HepG2 (cell line): ENCODE measurements at regions not wholly inside any gene's neighbourhood (a gene's known extent, or its start where the extent isn't known, plus 50 kb on each side); places are given as distances from the start of the nearest gene placed in this dataset.

Source experiments
- ATAC-seq: fragments of 200-7000 bp; cut with Tn5 transposase; 3 replicates; pipeline ENCODE4 v1.9.1; 2020; ENCODE audit warnings: mild to moderate bottlenecking, moderate library complexity
- BruUV-seq: library from RNA; stranded (reverse); fragments of 400-500 nt; replicated peaks from 2 replicates; lab custom pipeline; 2021; lab: Mats Ljungman, UMichigan
- CTCF ChIA-PET: fragments of 300-600 bp; formaldehyde crosslinking; extraction: SDS; loops from one replicate; lab custom pipeline; 2021; ENCODE audit warnings: low total read pairs, inconsistent platforms, low intra/inter-chr PET ratio; lab: Yijun Ruan, JAX
- POLR2A ChIA-PET: fragments of 350-600 bp; sonication (Branson Sonifier 250); formaldehyde crosslinking; loops from one replicate; lab custom pipeline; 2020; ENCODE audit warnings: antibody characterized with exemption, inconsistent platforms; lab: Yijun Ruan, JAX
- DNase-seq: peaks from one replicate; pipeline ENCODE4 v3.0.0-alpha.2; 2015; ENCODE audit warnings: low spot score
- FAIRE-seq: peaks from 3 replicates; lab custom pipeline; 2011; peaks lifted over from hg19 to GRCh38; lab: Jason Lieb, UNC
- H2AFZ ChIP-seq: one replicate; pipeline ENCODE4 v1.6.1; 2011; ENCODE audit warnings: low read length, inconsistent platforms
- H3K27ac ChIP-seq: fragments of 300-600 bp; 3 replicates; pipeline ENCODE4 v1.8.0; 2011; ENCODE audit warnings: mixed run types, mild to moderate bottlenecking, mixed read lengths, low read length, inconsistent platforms; ENCODE audit not compliant: insufficient read depth; ENCODE audit errors: extremely low read length
- H3K27me3 ChIP-seq, 2 experiments: fragments of 200-600 bp in 1 of 2; 2 replicates in 1 of 2; 3 replicates in 1 of 2; pipeline versions ENCODE4 v1.6.0 to v1.8.0; 2011; ENCODE audit warnings: low read length in 2 of 2, mild to moderate bottlenecking in 2 of 2, moderate library complexity in 2 of 2, inconsistent platforms in 1 of 2; ENCODE audit not compliant: insufficient read depth in 2 of 2, control insufficient read depth in 1 of 2
- H3K36me3 ChIP-seq, 2 experiments: fragments of 200-600 bp in 1 of 2; replicated peaks in 1 of 2; 2 replicates in 1 of 2; 3 replicates in 1 of 2; pipeline versions ENCODE4 v1.5.1 to v1.8.0; 2011; ENCODE audit warnings: low read length in 2 of 2, inconsistent platforms in 1 of 2; ENCODE audit not compliant: insufficient read depth in 2 of 2, control insufficient read depth in 1 of 2
- H3K4me1 ChIP-seq: 2 replicates; pipeline ENCODE4 v1.5.1; 2012; ENCODE audit warnings: low read length, inconsistent platforms; ENCODE audit not compliant: insufficient read depth
- H3K4me2 ChIP-seq: 2 replicates; pipeline ENCODE4 v1.6.0; 2011; ENCODE audit warnings: low read depth, low read length, inconsistent platforms
- H3K4me3 ChIP-seq, 3 experiments: fragments of 200-600 bp in 1 of 3; sonication (generic), shearing (Covaris generic) in 1 of 3; replicated peaks in 1 of 3; 2 replicates each; pipeline ENCODE4 v1.5.1; 2011 to 2016; ENCODE audit warnings: low read length in 3 of 3, inconsistent platforms in 2 of 3, low read depth in 2 of 3, mild to moderate bottlenecking in 2 of 3, control low read depth in 1 of 3, mixed read lengths in 1 of 3; ENCODE audit not compliant: insufficient read depth in 1 of 3
- H3K79me2 ChIP-seq: one replicate; pipeline ENCODE4 v1.6.1; 2011; ENCODE audit warnings: low read length, inconsistent platforms; ENCODE audit not compliant: insufficient read depth
- H3K9ac ChIP-seq: 2 replicates; pipeline ENCODE4 v1.6.0; 2011; ENCODE audit warnings: mild to moderate bottlenecking, low read depth, low read length, inconsistent platforms; ENCODE audit not compliant: insufficient read depth
- H3K9me3 ChIP-seq: 2 replicates; pipeline ENCODE4 v1.5.1; 2012; ENCODE audit warnings: mild to moderate bottlenecking, low read length
- H4K20me1 ChIP-seq: 2 replicates; pipeline ENCODE4 v1.6.0; 2011; ENCODE audit warnings: inconsistent platforms, mild to moderate bottlenecking, low read length, moderate library complexity; ENCODE audit not compliant: insufficient read depth
- CCDC6 ChIP-seq: sonication (generic); formaldehyde crosslinking; IDR thresholded peaks from 2 replicates; pipeline ENCODE4 v1.8.1; 2022; ENCODE audit warnings: mild to moderate bottlenecking, missing genetic modification reagents, moderate library complexity
- FOSL2 ChIP-seq: sonication (generic); formaldehyde crosslinking; IDR thresholded peaks from 2 replicates; pipeline ENCODE4 v1.4.0; 2020; ENCODE audit warnings: missing genetic modification reagents
- KLF9 ChIP-seq: IDR thresholded peaks from 2 replicates; pipeline ENCODE4 v1.6.1; 2016; ENCODE audit warnings: low read depth
- MTA3 ChIP-seq: sonication (generic); formaldehyde crosslinking; IDR thresholded peaks from 2 replicates; pipeline ENCODE4 v1.4.0; 2020; ENCODE audit warnings: missing genetic modification reagents
- RCOR2 ChIP-seq: IDR thresholded peaks from 2 replicates; pipeline ENCODE4 v1.6.1; 2016; ENCODE audit warnings: missing biosample characterization, missing genetic modification reagents
- SATB2 ChIP-seq: sonication (generic); formaldehyde crosslinking; IDR thresholded peaks from 2 replicates; pipeline ENCODE4 v1.5.0; 2020; ENCODE audit warnings: missing genetic modification reagents
- WIZ ChIP-seq: sonication (generic); formaldehyde crosslinking; IDR thresholded peaks from 2 replicates; pipeline ENCODE4 v1.5.1; 2020; ENCODE audit warnings: mild to moderate bottlenecking, missing genetic modification reagents
- ZMYM2 ChIP-seq: sonication (generic); formaldehyde crosslinking; IDR thresholded peaks from 2 replicates; pipeline ENCODE4 v1.8.0; 2022; ENCODE audit warnings: mild to moderate bottlenecking, missing genetic modification reagents
- ZNF143 ChIP-seq: sonication (generic); formaldehyde crosslinking; IDR thresholded peaks from 2 replicates; pipeline ENCODE4 v1.4.0; 2020; ENCODE audit warnings: missing genetic modification reagents
- ZNF562 ChIP-seq: sonication (generic); formaldehyde crosslinking; IDR thresholded peaks from 2 replicates; pipeline ENCODE4 v1.8.0; 2022; ENCODE audit warnings: missing genetic modification reagents, borderline replicate concordance
- WGBS: methylation state at CpG from one replicate; pipeline ENCODE4 v1.1.6; 2017; ENCODE audit warnings: low lambda C conversion rate; 5-methylcytosine and 5-hydroxymethylcytosine counted together
- in situ Hi-C: cut with HindIII; loops from 2 replicates; pipeline ENCODE4 v1.10.0; 2017; ENCODE audit warnings: low pct_unique_long_range_greater_than_20kb; ENCODE audit not compliant: extremely low pct_ligation_motif_present
- intact Hi-C: fragments of 100-400 bp; cut with micrococcal nuclease; formaldehyde crosslinking; loops from one replicate; pipeline ENCODE4 v1.10.0; 2022; ENCODE audit not compliant: unreplicated experiment
- TF ChIP-seq, protein P1 (sequence below): sonication (generic); formaldehyde crosslinking; conservative IDR thresholded peaks from 2 replicates; pipeline ENCODE4 v1.8.0; 2022; ENCODE audit warnings: mild to moderate bottlenecking, moderate library complexity, missing genetic modification reagents
- TF ChIP-seq, protein P2 (sequence below): sonication (generic); formaldehyde crosslinking; IDR thresholded peaks from 2 replicates; pipeline ENCODE4 v1.4.0; 2020; ENCODE audit warnings: mild to moderate bottlenecking, missing genetic modification reagents

GRCh38 chr9:87139099-87139730 lies 191.9 kb upstream of the GAS1 start:
- ATAC-seq: no peak
- POLR2A ChIA-PET: no interaction called here
- H3K4me1 ChIP-seq: no peaks in the 10 kb centered on the region
- no peak overlapping the region for H3K9ac ChIP-seq
- intact Hi-C loops (no loop called here), in situ Hi-C loops (no loop called here)
- no peak for FAIRE-seq
- CTCF ChIA-PET: no interaction called here
- no peak overlapping the region for H3K4me3 ChIP-seq
- H3K79me2 ChIP-seq: no peaks in the 10 kb centered on the region
- no peak overlapping the region for H3K27ac ChIP-seq
- H3K4me2 ChIP-seq: no peak overlapping the region
- no peaks in the 10 kb centered on the region for H4K20me1 ChIP-seq
- H3K9me3 ChIP-seq: no peaks in the 10 kb centered on the region
- 2% methylated on average over 4 of the region's 4 CpGs for WGBS
- BruUV-seq: no TSS peak
- no peaks in the 10 kb centered on the region for H3K36me3 ChIP-seq
- TF ChIP-seq MTA3: no peak
- no peak for TF ChIP-seq WIZ
- TF ChIP-seq CCDC6 (CRISPR knock-in tag): no peak
- no peak for TF ChIP-seq RCOR2 (CRISPR knock-in tag)
- TF ChIP-seq, protein P1, sequence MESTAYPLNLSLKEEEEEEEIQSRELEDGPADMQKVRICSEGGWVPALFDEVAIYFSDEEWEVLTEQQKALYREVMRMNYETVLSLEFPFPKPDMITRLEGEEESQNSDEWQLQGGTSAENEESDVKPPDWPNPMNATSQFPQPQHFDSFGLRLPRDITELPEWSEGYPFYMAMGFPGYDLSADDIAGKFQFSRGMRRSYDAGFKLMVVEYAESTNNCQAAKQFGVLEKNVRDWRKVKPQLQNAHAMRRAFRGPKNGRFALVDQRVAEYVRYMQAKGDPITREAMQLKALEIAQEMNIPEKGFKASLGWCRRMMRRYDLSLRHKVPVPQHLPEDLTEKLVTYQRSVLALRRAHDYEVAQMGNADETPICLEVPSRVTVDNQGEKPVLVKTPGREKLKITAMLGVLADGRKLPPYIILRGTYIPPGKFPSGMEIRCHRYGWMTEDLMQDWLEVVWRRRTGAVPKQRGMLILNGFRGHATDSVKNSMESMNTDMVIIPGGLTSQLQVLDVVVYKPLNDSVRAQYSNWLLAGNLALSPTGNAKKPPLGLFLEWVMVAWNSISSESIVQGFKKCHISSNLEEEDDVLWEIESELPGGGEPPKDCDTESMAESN (CRISPR knock-in tag): no peak
- H3K27me3 ChIP-seq: peaks cover 0 to 12% of the 10 kb centered on the region in 2 experiments; a peak in 3 of 5 replicates
- no peak overlapping the region for H2AFZ ChIP-seq
- DNase-seq: no peak

DNA sequence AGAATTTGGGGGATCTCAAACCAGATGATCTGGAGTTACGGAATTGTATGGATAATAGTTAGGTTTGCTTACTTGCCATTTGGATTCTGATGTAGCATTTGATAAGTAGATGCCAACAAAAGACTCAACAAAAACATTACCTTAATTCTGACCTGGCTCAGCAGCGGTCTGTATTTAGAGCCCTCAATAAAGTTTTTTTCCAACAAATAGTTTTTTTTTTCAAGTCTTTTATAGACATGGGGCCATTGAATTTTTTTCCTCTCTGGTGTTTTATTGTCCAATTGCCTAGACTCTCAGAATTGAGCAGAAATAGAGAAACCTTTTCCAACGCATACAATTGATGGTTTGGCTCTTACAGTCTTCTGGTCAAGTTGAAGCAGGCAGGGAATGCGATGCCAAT lies 192.8 kb upstream of the GAS1 start:
- in situ Hi-C loops (no loop called here), intact Hi-C loops (no loop called here)
- Histone ChIP-seq H2AFZ (no peak overlapping the region), H3K9ac (no peak overlapping the region), H3K9me3 (no peaks in the 10 kb centered on the region), H3K79me2 (no peaks in the 10 kb centered on the region), H3K4me2 (no peak overlapping the region), H3K36me3 (no peaks in the 10 kb centered on the region), H3K4me1 (no peaks in the 10 kb centered on the region), H4K20me1 (no peaks in the 10 kb centered on the region), H3K27ac (no peak overlapping the region), H3K27me3 (peaks cover 0 to 12% of the 10 kb centered on the region in 2 experiments; a peak in 3 of 5 replicates), H3K4me3 (no peak overlapping the region)
- no TSS peak for BruUV-seq
- 7% methylated on average over 4 of the region's 4 CpGs for WGBS
- ATAC-seq: no peak
- no peak for DNase-seq
- CTCF ChIA-PET: no interaction called here
- POLR2A ChIA-PET: no interaction called here
- TF ChIP-seq ZMYM2 (no peak), SATB2 (CRISPR knock-in tag) (no peak), KLF9 (CRISPR knock-in tag) (no peak), ZNF562 (CRISPR knock-in tag) (no peak), ZNF143 (CRISPR knock-in tag) (no peak), FOSL2 (CRISPR knock-in tag) (no peak)
- TF ChIP-seq, protein P2, sequence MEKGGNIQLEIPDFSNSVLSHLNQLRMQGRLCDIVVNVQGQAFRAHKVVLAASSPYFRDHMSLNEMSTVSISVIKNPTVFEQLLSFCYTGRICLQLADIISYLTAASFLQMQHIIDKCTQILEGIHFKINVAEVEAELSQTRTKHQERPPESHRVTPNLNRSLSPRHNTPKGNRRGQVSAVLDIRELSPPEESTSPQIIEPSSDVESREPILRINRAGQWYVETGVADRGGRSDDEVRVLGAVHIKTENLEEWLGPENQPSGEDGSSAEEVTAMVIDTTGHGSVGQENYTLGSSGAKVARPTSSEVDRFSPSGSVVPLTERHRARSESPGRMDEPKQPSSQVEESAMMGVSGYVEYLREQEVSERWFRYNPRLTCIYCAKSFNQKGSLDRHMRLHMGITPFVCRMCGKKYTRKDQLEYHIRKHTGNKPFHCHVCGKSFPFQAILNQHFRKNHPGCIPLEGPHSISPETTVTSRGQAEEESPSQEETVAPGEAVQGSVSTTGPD: no peak
- no peak for FAIRE-seq
